GM20000 (cell line): ENCODE measurements at regions not wholly inside any gene's neighbourhood (a gene's known extent, or its start where the extent isn't known, plus 50 kb on each side); places are given as distances from the start of the nearest gene placed in this dataset.

Source experiments
- DNase-seq: peaks from one replicate; pipeline ENCODE4 v3.0.0; 2012; ENCODE audit warnings: low spot score
- TF ChIP-seq, protein P1 (sequence below): IDR thresholded peaks from 2 replicates; pipeline ENCODE4 v1.5.1; 2012; ENCODE audit warnings: mild to moderate bottlenecking, control low read depth; ENCODE audit errors: extremely low read depth, missing control alignments

- DNase-seq = no peak
- TF ChIP-seq, protein P1, sequence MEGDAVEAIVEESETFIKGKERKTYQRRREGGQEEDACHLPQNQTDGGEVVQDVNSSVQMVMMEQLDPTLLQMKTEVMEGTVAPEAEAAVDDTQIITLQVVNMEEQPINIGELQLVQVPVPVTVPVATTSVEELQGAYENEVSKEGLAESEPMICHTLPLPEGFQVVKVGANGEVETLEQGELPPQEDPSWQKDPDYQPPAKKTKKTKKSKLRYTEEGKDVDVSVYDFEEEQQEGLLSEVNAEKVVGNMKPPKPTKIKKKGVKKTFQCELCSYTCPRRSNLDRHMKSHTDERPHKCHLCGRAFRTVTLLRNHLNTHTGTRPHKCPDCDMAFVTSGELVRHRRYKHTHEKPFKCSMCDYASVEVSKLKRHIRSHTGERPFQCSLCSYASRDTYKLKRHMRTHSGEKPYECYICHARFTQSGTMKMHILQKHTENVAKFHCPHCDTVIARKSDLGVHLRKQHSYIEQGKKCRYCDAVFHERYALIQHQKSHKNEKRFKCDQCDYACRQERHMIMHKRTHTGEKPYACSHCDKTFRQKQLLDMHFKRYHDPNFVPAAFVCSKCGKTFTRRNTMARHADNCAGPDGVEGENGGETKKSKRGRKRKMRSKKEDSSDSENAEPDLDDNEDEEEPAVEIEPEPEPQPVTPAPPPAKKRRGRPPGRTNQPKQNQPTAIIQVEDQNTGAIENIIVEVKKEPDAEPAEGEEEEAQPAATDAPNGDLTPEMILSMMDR = no peak
These were observed 171.8 kb upstream of the PITX1 start for GRCh38 chr5:135205632-135206349.

DNA sequence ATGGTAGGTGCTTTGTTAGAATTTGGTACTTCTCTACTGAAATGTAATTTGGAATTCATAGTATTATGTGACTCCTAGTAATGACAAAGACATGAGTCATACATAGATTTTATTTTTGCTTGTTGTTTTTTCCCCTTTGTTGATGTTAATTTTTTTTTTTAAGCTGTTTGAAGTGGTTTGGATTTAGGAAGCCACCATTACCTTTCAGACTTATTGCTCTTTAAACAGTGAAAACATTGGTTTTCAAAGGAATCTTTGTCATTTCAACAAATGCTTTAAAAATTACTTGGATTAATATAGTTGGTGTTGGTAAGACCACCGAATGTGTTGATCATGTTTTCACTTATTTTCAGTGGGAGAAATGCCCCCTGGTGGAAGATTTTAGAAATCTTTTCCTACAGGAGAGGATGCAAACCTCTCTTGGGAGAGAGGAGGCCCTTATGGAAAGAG, 170.1 kb upstream of the PITX1 start:
- no peak for DNase-seq

GRCh38 chr5:135203593-135204036, 169.6 kb upstream of the PITX1 start:
- TF ChIP-seq, protein P1 = no peak
- no peak for DNase-seq

More for the DNA sequence above, 170.1 kb upstream of the PITX1 start:
- TF ChIP-seq, protein P1 = no peak

- DNase-seq = no peak
- TF ChIP-seq, protein P1 = no peak
These were observed 169.0 kb upstream of the PITX1 start for GRCh38 chr5:135203019-135203418.

- TF ChIP-seq, protein P1 = no peak
- no peak for DNase-seq
These were observed 165.9 kb upstream of the PITX1 start for GRCh38 chr5:135199919-135200318.

DNA sequence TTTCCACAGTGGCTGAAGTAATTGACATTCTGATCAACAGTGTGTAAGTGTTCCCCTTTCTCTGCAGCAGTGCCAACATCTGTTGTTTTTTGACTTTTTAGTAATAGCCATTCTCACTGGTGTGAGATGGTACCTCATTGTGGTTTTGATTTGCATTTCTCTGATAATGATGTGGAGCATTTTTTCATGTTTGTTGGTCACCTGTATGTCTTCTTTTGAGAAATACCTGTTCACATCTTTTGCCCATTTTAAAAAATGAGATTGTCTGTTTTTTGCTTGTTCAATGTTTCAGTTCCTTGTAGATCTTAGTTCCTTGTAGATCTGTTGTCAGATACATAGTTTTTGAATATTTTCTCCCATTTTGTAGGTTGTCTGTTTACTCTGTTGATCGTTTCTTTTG, 162.5 kb upstream of the PITX1 start:
- no peak for DNase-seq
- TF ChIP-seq, protein P1 = no peak

- DNase-seq = no peak
These were observed 161.2 kb upstream of the PITX1 start for GRCh38 chr5:135195270-135195608.

More at GRCh38 chr5:135195270-135195608, 161.2 kb upstream of the PITX1 start:
- TF ChIP-seq, protein P1 = no peak
